GM12873 (cell line): ENCODE measurements at regions not wholly inside any gene's neighbourhood (a gene's known extent, or its start where the extent isn't known, plus 50 kb on each side); places are given as distances from the start of the nearest gene placed in this dataset.

Experiments used
- CTCF ChIP-seq: IDR thresholded peaks from 2 replicates; pipeline ENCODE4 v1.5.1; 2012; ENCODE audit warnings: low read depth, mild to moderate bottlenecking, moderate library complexity, low read length, control low read depth; ENCODE audit not compliant: insufficient read depth; ENCODE audit errors: missing control alignments

GRCh38 chr6:102986086-102986485 lies 1592.6 kb downstream of the GRIK2 start:
- TF ChIP-seq CTCF, result no peak

- TF ChIP-seq CTCF, result no peak
Observed at GRCh38 chr6:102984357-102984756, 1590.8 kb downstream of the GRIK2 start.

- TF ChIP-seq CTCF, result no peak
Observed at GRCh38 chr6:102981490-102982015, 1588.0 kb downstream of the GRIK2 start.

- TF ChIP-seq CTCF, result no peak
Observed at GRCh38 chr6:102980951-102981350, 1587.4 kb downstream of the GRIK2 start.

- no peak for TF ChIP-seq CTCF
Observed at GRCh38 chr6:102961902-102962301, 1568.4 kb downstream of the GRIK2 start.

GRCh38 chr6:102950967-102951366 lies 1557.5 kb downstream of the GRIK2 start:
- TF ChIP-seq CTCF, result no peak

- TF ChIP-seq CTCF, result no peak
Observed at GRCh38 chr6:102944475-102944874, 1551.0 kb downstream of the GRIK2 start.

- TF ChIP-seq CTCF, result no peak
Observed at GRCh38 chr6:102942206-102942605, 1548.7 kb downstream of the GRIK2 start.
